RWPE2 (cell line): ENCODE measurements at regions not wholly inside any gene's neighbourhood (a gene's known extent, or its start where the extent isn't known, plus 50 kb on each side); places are given as distances from the start of the nearest gene placed in this dataset.

ENCODE experiments used
- ATAC-seq: fragments of 200-7000 bp; cut with Tn5 transposase; 3 replicates; pipeline ENCODE4 v1.9.1; 2021; ENCODE audit warnings: low read depth
- DNase-seq: peaks from one replicate; pipeline ENCODE4 v3.0.0-alpha.2; 2020; ENCODE audit warnings: low spot score
- H3K27ac ChIP-seq: fragments of 450-650 bp; 2 replicates; pipeline ENCODE4 v1.5.1; 2017; ENCODE audit warnings: mild to moderate bottlenecking; ENCODE audit not compliant: poor library complexity, severe bottlenecking
- H3K27me3 ChIP-seq: fragments of 250-450 bp; sonication (Bioruptor Pico); 2 replicates; pipeline ENCODE4 v1.5.1; 2021; ENCODE audit warnings: mild to moderate bottlenecking, moderate library complexity; ENCODE audit not compliant: insufficient read depth, poor library complexity, severe bottlenecking
- H3K36me3 ChIP-seq: fragments of 250-450 bp; sonication (Bioruptor Pico); 2 replicates; pipeline ENCODE4 v1.5.1; 2020; ENCODE audit warnings: low read depth, mild to moderate bottlenecking, moderate library complexity
- H3K4me1 ChIP-seq: fragments of 250-450 bp; sonication (Bioruptor Pico); 2 replicates; pipeline ENCODE4 v1.5.1; 2021; ENCODE audit warnings: mild to moderate bottlenecking, moderate library complexity; ENCODE audit not compliant: insufficient read depth, poor library complexity, severe bottlenecking
- H3K4me3 ChIP-seq: fragments of 250-450 bp; sonication (Bioruptor Pico); 2 replicates; pipeline ENCODE4 v1.5.1; 2021; ENCODE audit warnings: mild to moderate bottlenecking, moderate library complexity; ENCODE audit not compliant: severe bottlenecking
- H3K9me3 ChIP-seq: fragments of 250-450 bp; sonication (Bioruptor Pico); 2 replicates; pipeline ENCODE4 v1.5.1; 2021; ENCODE audit warnings: mild to moderate bottlenecking, moderate library complexity; ENCODE audit not compliant: severe bottlenecking
- CTCF ChIP-seq: fragments of 450-650 bp; IDR thresholded peaks from one replicate; pipeline ENCODE4 v1.5.1; 2017; ENCODE audit warnings: mild to moderate bottlenecking, moderate library complexity; ENCODE audit not compliant: poor library complexity, severe bottlenecking

DNA sequence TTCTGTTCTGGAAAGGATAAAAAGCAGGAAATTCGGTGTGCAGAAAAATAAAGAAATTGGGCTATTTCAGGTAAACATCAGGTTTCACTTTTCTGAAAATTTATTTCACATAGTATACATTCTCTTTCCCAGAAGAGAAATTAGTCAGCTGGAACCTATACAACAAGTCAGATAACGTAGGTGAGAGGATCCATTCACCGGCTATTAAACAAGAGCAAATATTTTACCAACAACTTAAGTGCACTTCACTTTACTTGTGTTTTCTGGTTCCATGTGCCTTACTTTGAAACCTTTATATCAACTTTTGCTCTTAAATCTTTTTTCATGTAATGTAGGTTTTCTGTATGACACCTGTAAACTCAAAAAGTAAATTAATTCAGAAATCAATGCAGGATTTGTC is 839.7 kb downstream of the CDH11 start:
- H3K36me3 ChIP-seq: no peaks in the 10 kb centered on the region
- no peak for DNase-seq
- no peak for TF ChIP-seq CTCF
- H3K27me3 ChIP-seq: no peaks in the 10 kb centered on the region
- H3K4me3 ChIP-seq: no peak overlapping the region
- no peaks in the 10 kb centered on the region for H3K9me3 ChIP-seq
- H3K27ac ChIP-seq: no peak overlapping the region
- H3K4me1 ChIP-seq: no peaks in the 10 kb centered on the region
- no peak for ATAC-seq

GRCh38 chr16:64280317-64280716 is 841.5 kb downstream of the CDH11 start:
- H3K27ac ChIP-seq: no peak overlapping the region
- no peaks in the 10 kb centered on the region for H3K4me1 ChIP-seq
- DNase-seq (no peak), ATAC-seq (no peak)
- no peaks in the 10 kb centered on the region for H3K27me3 ChIP-seq
- H3K9me3 ChIP-seq: no peaks in the 10 kb centered on the region
- TF ChIP-seq CTCF: no peak
- no peaks in the 10 kb centered on the region for H3K36me3 ChIP-seq
- no peak overlapping the region for H3K4me3 ChIP-seq

DNA sequence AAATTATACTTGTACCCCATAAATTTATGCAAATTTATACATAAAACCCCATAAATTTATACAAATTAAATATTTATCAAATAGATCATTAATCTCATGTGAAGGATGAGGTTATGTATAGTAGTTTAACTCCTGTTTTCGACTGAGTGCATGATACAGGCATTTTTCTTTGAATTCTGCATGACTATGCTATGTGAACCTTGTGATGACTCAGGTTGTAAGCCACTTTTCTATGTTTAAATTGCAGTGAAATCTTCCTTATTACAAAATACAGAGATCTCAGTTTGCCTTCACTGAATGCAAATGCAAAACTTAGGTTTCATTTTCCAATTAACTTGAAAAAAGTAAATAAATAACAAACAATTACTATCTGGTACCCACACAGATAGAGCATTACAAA is 843.7 kb downstream of the CDH11 start:
- ATAC-seq (no peak), DNase-seq (no peak)
- Histone ChIP-seq H3K27me3 (peaks cover 5% of the 10 kb centered on the region), H3K4me1 (no peaks in the 10 kb centered on the region), H3K27ac (no peak overlapping the region), H3K36me3 (no peaks in the 10 kb centered on the region), H3K4me3 (no peak overlapping the region), H3K9me3 (no peaks in the 10 kb centered on the region)
- no peak for TF ChIP-seq CTCF

GRCh38 chr16:64276646-64277045 is 845.2 kb downstream of the CDH11 start:
- H3K4me3 ChIP-seq: no peak overlapping the region
- DNase-seq: no peak
- no peak for ATAC-seq
- H3K4me1 ChIP-seq: no peaks in the 10 kb centered on the region
- no peak for TF ChIP-seq CTCF
- no peak overlapping the region for H3K27ac ChIP-seq
- H3K36me3 ChIP-seq: no peaks in the 10 kb centered on the region
- H3K9me3 ChIP-seq: no peaks in the 10 kb centered on the region
- H3K27me3 ChIP-seq: peaks cover 5% of the 10 kb centered on the region

GRCh38 chr16:64272028-64272427 is 849.8 kb downstream of the CDH11 start:
- ATAC-seq: no peak
- H3K27ac ChIP-seq: no peak overlapping the region
- H3K9me3 ChIP-seq: no peaks in the 10 kb centered on the region
- no peak for TF ChIP-seq CTCF
- H3K36me3 ChIP-seq: no peaks in the 10 kb centered on the region
- no peak overlapping the region for H3K4me3 ChIP-seq
- no peaks in the 10 kb centered on the region for H3K4me1 ChIP-seq
- no peak for DNase-seq
- peaks cover 14% of the 10 kb centered on the region for H3K27me3 ChIP-seq
